ENCODE measurements at regions not wholly inside any gene's neighbourhood (a gene's known extent, or its start where the extent isn't known, plus 50 kb on each side); places are given as distances from the start of the nearest gene placed in this dataset.

- Histone ChIP-seq H4K91ac (replicated peaks; ENCODE audit: insufficient read length, low read length) (no peak overlapping the region), H3K4me2 (ENCODE audit: insufficient read depth in 1 of 2, low read depth in 2 of 2, low read length in 2 of 2) (no peak overlapping the region), H3K56ac (replicated peaks; ENCODE audit: insufficient read length, low read depth, low read length) (no peak overlapping the region), H3K4me3 (ENCODE audit: extremely low read depth in 1 of 4, insufficient read depth in 2 of 4, low read depth in 3 of 4, low read length in 4 of 4) (no peak overlapping the region), H3K4me1 (replicated peaks in 1 of 4; ENCODE audit: control insufficient read depth in 3 of 4, insufficient read depth in 4 of 4, low read length in 3 of 4) (no peaks in the 10 kb centered on the region; a peak in 1 of 7 replicates), H2BK5ac (ENCODE audit: low read depth, low read length) (no peak overlapping the region), H3K23me2 (ENCODE audit: low read depth, low read length) (no peaks in the 10 kb centered on the region), H2BK15ac (ENCODE audit: low read length) (no peak overlapping the region), H3K9ac (replicated peaks in 1 of 4; ENCODE audit: extremely low read depth in 1 of 4, low read depth in 3 of 4, low read length in 3 of 4) (no peak overlapping the region), H4K20me1 (replicated peaks in 1 of 2; ENCODE audit: control insufficient read depth in 1 of 2, insufficient read depth in 2 of 2, low read length in 2 of 2) (no peaks in the 10 kb centered on the region), H2AFZ (ENCODE audit: low read length) (no peak overlapping the region), H3K36me3 (ENCODE audit: control insufficient read depth in 2 of 4, insufficient read depth in 4 of 4, low read length in 3 of 4) (peaks cover 0 to 5% (median 0%) of the 10 kb centered on the region in 4 experiments; a peak in 1 of 8 replicates), H2BK12ac (ENCODE audit: low read depth, low read length) (no peak overlapping the region), H3K79me1 (ENCODE audit: low read depth, low read length) (no peaks in the 10 kb centered on the region), H3K79me2 (ENCODE audit: control insufficient read depth in 1 of 2, insufficient read depth in 2 of 2, low read length in 2 of 2) (no peaks in the 10 kb centered on the region), H2BK20ac (ENCODE audit: low read length) (no peak overlapping the region), H3K23ac (ENCODE audit: insufficient read length) (no peak overlapping the region), H4K8ac (ENCODE audit: extremely low read depth, insufficient read depth, low read length) (no peak overlapping the region), H2AK5ac (ENCODE audit: low read depth, low read length) (no peak overlapping the region), H3K14ac (ENCODE audit: insufficient read length) (no peak overlapping the region), H3K9me3 (ENCODE audit: insufficient read depth in 2 of 2, low read depth in 1 of 2, low read length in 1 of 2) (peaks cover 3 to 37% of the 10 kb centered on the region in 2 experiments; a peak in 2 of 4 replicates), H2BK120ac (replicated peaks; ENCODE audit: low read depth, low read length) (no peak overlapping the region), H3K27ac (ENCODE audit: low read depth, low read length) (no peak overlapping the region), H3K4ac (replicated peaks; ENCODE audit: insufficient read length, low read depth, low read length) (no peak overlapping the region), H3K18ac (ENCODE audit: extremely low read depth, low read length) (no peak overlapping the region), H3K27me3 (replicated peaks in 1 of 4; ENCODE audit: control insufficient read depth in 3 of 4, extremely low read depth in 1 of 4, insufficient read depth in 3 of 4, low read length in 3 of 4) (no peaks in the 10 kb centered on the region), H4K5ac (ENCODE audit: insufficient read length, low read depth, low read length) (no peak overlapping the region)
- TF ChIP-seq CTBP2 (IDR thresholded peaks at IDR 0.05; ENCODE audit: borderline replicate concordance, insufficient read depth, insufficient read length, low read length) (no peak), EP300 (IDR thresholded peaks at IDR 0.05; ENCODE audit: borderline replicate concordance in 1 of 2, low read depth in 2 of 2, low read length in 2 of 2) (no peak), CEBPB (IDR thresholded peaks at IDR 0.05; ENCODE audit: low read depth, low read length) (no peak), FOSL1 (IDR thresholded peaks at IDR 0.05; ENCODE audit: insufficient read depth, low read depth, low read length) (no peak), SP2 (IDR thresholded peaks at IDR 0.05; ENCODE audit: low read length) (no peak), PHF8 (conservative IDR thresholded peaks at IDR 0.05; ENCODE audit: low read depth, low read length) (no peak)
- CTCF ChIA-PET (ENCODE audit: partially characterized antibody), result interaction anchor here (1.4 kb wide), 1 partner anchor 396 kb away, joined by 3 read pairs; no protein-coding TSS in a partner anchor
- FAIRE-seq (no peak), DNase-seq (ENCODE audit: low read depth in 1 of 2, low spot score in 2 of 2) (peak in 1 of 2 experiments; percentile 29)
- POLR2A ChIA-PET (ENCODE audit: partially characterized antibody), result interaction anchor here (0.7 kb wide), 1 partner anchor 463 kb away, joined by 3 read pairs; no protein-coding TSS in a partner anchor
- WGBS, 2 experiments (ENCODE audit: extremely low coverage in 1 of 2, insufficient coverage in 1 of 2, insufficient read length in 1 of 2, insufficient replicate concordance in 2 of 2, low coverage in 1 of 2, low lambda C conversion rate in 2 of 2, missing lambda C conversion rate in 1 of 2), result 90% methylated on average over 17 of the region's 17 CpGs; no CpG with 5 or more reads in 1 of the 2 experiments
Measured at GRCh38 chr6:170134031-170134470, 156.8 kb downstream of the DLL1 start.

Data from H1 (cell line).